GM12873 (cell line): ENCODE measurements at regions not wholly inside any gene's neighbourhood (a gene's known extent, or its start where the extent isn't known, plus 50 kb on each side); places are given as distances from the start of the nearest gene placed in this dataset.

Source experiments
- TF ChIP-seq, protein P1 (sequence below): IDR thresholded peaks from 2 replicates; pipeline ENCODE4 v1.5.1; 2012; ENCODE audit warnings: low read depth, mild to moderate bottlenecking, moderate library complexity, low read length, control low read depth; ENCODE audit not compliant: insufficient read depth; ENCODE audit errors: missing control alignments

DNA sequence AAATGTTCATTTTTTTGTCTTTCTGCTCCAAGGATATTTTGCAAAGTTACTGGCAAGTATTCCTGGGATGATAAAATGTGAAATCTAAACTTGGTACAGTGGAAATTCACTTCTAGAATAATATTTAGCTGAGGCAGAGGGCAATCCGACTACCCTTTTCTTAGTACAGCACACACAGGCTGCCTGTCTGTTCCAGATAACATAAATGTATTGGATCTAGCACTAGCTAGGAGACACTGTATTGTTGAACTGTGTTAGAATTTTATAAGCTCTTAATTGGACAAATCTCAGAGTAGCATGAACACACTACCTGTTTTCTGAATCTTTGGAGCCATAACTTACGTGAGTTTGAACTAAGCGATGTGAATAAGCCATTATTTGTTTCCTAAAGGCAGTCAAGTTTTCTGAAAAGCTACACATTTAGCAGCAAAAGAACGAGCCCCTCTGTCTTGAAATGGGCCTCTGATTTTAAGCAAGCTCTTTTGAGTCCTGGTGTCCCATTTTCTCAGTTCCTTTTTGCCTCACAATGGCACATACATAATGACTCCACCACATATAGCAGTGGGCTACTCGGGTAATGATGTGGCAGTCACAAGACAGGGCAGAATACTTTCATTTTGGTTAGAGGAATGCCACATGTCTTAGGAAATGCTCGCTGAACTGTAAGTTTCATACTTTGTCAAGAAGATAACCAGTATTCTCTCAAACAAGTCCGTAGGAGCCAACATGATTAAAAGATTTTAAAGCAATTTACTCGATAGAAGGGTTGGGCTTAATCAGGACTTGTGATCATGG is 116.5 kb upstream of the ESR1 start:
- TF ChIP-seq, protein P1, sequence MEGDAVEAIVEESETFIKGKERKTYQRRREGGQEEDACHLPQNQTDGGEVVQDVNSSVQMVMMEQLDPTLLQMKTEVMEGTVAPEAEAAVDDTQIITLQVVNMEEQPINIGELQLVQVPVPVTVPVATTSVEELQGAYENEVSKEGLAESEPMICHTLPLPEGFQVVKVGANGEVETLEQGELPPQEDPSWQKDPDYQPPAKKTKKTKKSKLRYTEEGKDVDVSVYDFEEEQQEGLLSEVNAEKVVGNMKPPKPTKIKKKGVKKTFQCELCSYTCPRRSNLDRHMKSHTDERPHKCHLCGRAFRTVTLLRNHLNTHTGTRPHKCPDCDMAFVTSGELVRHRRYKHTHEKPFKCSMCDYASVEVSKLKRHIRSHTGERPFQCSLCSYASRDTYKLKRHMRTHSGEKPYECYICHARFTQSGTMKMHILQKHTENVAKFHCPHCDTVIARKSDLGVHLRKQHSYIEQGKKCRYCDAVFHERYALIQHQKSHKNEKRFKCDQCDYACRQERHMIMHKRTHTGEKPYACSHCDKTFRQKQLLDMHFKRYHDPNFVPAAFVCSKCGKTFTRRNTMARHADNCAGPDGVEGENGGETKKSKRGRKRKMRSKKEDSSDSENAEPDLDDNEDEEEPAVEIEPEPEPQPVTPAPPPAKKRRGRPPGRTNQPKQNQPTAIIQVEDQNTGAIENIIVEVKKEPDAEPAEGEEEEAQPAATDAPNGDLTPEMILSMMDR = no peak

DNA sequence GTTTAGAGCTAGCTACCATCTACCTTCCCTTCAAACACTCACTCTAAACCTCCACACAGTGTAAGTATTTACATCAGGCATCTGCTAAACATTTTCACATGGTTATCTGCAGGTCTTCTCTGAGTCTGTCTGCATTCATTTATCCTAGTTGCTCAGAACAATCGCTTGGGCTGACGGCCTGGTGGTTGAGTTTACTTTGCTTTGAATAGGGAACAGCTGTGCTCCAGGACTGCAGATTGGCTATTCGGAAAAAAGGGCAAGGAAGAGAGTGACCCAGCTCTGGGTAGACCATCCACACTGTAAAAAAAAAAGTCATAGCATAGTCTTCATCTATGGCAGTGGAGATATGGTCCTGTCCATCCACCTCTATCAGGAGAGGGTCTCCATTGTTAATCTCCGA is 115.3 kb upstream of the ESR1 start:
- TF ChIP-seq, protein P1 = no peak

DNA sequence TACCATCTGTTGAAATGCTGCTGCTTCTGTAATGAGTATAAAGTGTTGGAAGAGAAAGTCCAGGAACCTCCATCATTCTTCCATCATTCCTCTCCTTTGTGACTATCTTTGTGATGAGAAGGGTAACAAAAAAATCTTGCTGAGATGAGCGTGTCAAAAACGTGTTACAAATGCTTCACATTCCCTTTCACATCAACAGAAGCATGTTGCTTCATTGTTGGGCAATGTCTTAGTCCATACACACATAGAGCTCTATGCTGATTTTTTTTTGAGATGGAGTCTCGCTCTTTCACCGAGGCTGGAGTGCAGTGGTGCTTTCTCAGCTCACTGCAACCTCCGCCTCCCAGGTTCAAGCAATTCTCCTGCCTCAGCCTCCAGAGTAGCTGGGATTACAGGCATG is 114.1 kb upstream of the ESR1 start:
- TF ChIP-seq, protein P1 = no peak

DNA sequence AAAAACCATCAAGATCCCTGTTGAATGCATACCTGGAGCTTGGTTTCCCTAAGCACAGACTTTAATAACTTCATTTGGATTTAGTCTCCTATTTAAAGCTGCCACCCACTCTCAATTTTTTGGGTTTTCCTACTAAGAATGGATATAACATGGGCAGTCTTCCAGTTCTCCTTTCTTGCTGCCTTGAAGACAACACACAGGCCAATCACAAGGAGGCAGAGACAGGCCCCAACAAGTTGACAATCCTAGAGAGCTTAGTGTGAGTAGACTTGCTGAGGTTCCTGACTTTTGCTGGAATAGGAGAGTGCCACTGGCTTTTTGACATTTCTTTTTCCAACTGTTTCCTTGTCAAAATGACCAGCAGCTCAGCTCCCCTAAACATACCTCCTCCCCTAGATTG is 112.3 kb upstream of the ESR1 start:
- TF ChIP-seq, protein P1 = no peak

DNA sequence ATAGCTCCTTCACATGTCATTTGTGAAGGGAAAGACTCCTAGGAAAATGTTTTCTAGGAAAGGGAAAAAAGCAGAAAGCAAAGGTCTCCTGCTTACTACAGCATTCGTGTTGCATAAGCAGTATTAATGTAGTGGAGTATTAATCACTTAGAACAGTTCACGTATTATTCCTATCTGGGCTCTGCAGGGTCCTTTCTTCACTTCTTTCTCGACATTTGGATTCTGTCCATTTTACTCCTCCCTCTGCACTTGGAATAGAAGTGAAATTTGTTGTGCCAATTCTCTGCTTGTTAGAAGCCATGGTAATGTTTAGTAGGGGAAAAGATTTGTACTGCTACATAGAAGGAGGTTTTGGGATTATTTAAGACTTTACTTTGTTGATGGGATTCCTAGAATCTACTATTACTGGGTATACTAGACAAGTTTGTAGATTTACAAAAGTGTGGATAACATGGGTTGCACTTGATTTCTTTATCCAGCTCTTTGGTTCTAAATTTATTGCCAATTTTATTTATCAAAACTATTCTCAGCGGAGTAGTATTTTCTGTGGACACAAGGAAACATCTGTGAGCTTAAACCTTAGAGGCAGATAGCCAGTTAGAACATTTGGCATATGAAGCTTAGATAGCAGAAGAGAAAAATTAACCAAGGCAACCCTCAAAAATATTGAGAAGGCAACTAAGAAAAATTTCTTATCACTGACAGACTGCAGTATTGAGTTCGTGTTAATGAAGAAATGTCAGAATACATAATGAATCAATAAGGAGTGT is 108.4 kb upstream of the ESR1 start:
- TF ChIP-seq, protein P1 = no peak

DNA sequence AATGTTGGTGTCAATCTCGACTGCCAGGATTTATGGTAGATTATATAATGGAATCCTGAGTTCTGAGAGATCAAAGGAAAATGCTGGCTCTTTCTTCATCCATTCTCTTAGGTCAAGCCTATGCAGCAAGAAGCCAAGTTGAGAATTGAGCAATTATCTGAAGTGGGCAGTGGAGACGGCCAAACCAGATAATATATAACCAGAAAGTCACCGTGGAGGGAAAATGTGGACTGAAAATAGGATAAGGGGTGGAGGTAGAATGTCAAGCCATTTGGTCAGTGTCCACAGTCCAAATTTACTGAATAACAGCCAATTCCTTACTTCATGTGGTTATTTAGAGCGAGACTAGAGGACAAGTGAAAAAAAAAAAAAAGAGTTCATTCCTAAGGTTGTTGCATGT is 107.8 kb upstream of the ESR1 start:
- TF ChIP-seq, protein P1 = no peak

DNA sequence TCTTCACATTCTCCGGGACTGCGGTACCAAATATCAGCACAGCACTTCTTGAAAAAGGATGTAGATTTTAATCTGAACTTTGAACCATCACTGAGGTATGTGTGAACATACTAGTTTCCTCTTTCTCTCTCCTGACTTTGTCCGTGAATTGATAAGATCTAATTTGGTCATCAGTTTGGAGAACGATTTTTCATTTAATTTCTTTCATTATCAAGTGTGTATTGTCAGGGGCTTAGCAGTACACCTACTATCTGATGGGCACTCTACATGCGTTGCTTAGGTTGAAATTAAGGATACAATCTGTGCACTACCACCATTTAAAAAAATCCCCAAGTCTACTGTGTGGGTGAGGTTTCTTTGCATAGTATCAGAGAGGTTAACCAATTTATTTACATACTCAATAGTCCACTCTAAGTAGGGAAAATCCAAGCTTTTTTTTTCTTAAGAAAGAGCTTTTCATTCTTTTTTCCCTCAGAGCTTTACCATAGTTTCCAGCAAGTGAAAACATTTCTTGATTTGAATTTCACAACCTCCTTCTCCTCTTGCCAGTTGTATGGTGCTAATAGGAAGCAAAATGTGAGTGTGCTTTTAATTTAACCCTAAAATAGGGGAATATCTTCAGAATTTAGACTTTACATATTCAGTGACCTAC is 105.4 kb upstream of the ESR1 start:
- TF ChIP-seq, protein P1 = no peak
